SK-N-SH (cell line): ENCODE measurements at regions not wholly inside any gene's neighbourhood (a gene's known extent, or its start where the extent isn't known, plus 50 kb on each side); places are given as distances from the start of the nearest gene placed in this dataset.

Experiments used
- CTCF ChIA-PET: fragments of 300-600, 350-600 bp; formaldehyde crosslinking; extraction: SDS; loops from one replicate; lab custom pipeline; 2021; lab: Yijun Ruan, JAX
- POLR2A ChIA-PET: fragments of 350-600 bp; sonication (Branson Sonifier 250); formaldehyde crosslinking; extraction: SDS; loops from one replicate; lab custom pipeline; 2020; ENCODE audit warnings: antibody characterized with exemption, inconsistent platforms; lab: Yijun Ruan, JAX
- DNase-seq: peaks from one replicate; pipeline ENCODE4 v3.0.0; 2012
- H2AFZ ChIP-seq: fragments of 200-600 bp; sonication (generic); 2 replicates; pipeline ENCODE4 v1.8.1; 2016; ENCODE audit warnings: antibody characterized with exemption, mild to moderate bottlenecking, low read depth
- H3F3A ChIP-seq: fragments of 200-600 bp; sonication (generic); replicated peaks from 2 replicates; pipeline ENCODE3; 2016; ENCODE audit warnings: antibody characterized with exemption, mild to moderate bottlenecking; ENCODE audit not compliant: insufficient read depth
- H3K27ac ChIP-seq, 2 experiments: fragments of 200-500 bp in 1 of 2; fragments of 200-600 bp in 1 of 2; sonication (Bioruptor generic) in 1 of 2; sonication (generic), shearing (Covaris generic) in 1 of 2; 2 replicates each; pipeline versions ENCODE4 v1.5.1 to v1.6.1; 2014 to 2016; ENCODE audit warnings: low read depth in 2 of 2, inconsistent platforms in 1 of 2, low read length in 1 of 2, mild to moderate bottlenecking in 1 of 2, mixed read lengths in 1 of 2
- H3K27me3 ChIP-seq: fragments of 200-600 bp; sonication (generic), shearing (Covaris generic); 2 replicates; pipeline ENCODE4 v1.6.1; 2016; ENCODE audit warnings: mixed run types; ENCODE audit not compliant: insufficient read depth
- H3K36me3 ChIP-seq, 2 experiments: fragments of 200-500 bp in 1 of 2; fragments of 200-600 bp in 1 of 2; sonication (Bioruptor generic) in 1 of 2; sonication (generic) in 1 of 2; replicated peaks in 1 of 2; 2 replicates each; pipeline versions ENCODE3 to v1.5.1; 2014 to 2016; ENCODE audit warnings: low read length in 1 of 2, mild to moderate bottlenecking in 1 of 2; ENCODE audit not compliant: insufficient read depth in 2 of 2, control insufficient read depth in 1 of 2
- H3K4me1 ChIP-seq, 2 experiments: fragments of 200-500 bp in 1 of 2; fragments of 200-600 bp in 1 of 2; sonication (Bioruptor generic) in 1 of 2; sonication (generic), shearing (Covaris generic) in 1 of 2; 2 replicates each; pipeline versions ENCODE4 v1.5.1 to v1.6.1; 2014 to 2016; ENCODE audit warnings: low read depth in 1 of 2, low read length in 1 of 2, mixed run types in 1 of 2; ENCODE audit not compliant: insufficient read depth in 2 of 2, control insufficient read depth in 1 of 2
- H3K4me2 ChIP-seq: fragments of 200-600 bp; sonication (generic), shearing (Covaris generic); 2 replicates; pipeline ENCODE4 v1.6.1; 2017; ENCODE audit warnings: mixed run types
- H3K4me3 ChIP-seq, 2 experiments: fragments of 200-500 bp in 1 of 2; fragments of 200-600 bp in 1 of 2; sonication (Bioruptor generic) in 1 of 2; sonication (generic), shearing (Covaris generic) in 1 of 2; 2 replicates each; pipeline versions ENCODE4 v1.5.1 to v1.8.1; 2014 to 2016; ENCODE audit warnings: low read depth in 2 of 2, inconsistent platforms in 1 of 2, low read length in 1 of 2, mild to moderate bottlenecking in 1 of 2, mixed read lengths in 1 of 2, moderate library complexity in 1 of 2
- H3K79me2 ChIP-seq: fragments of 200-600 bp; sonication (generic); 2 replicates; pipeline ENCODE4 v1.8.1; 2017; ENCODE audit warnings: mild to moderate bottlenecking; ENCODE audit not compliant: insufficient read depth
- H3K9ac ChIP-seq: fragments of 200-600 bp; sonication (generic); 2 replicates; pipeline ENCODE4 v1.6.1; 2017; ENCODE audit warnings: mixed run types
- H3K9me2 ChIP-seq: fragments of 200-600 bp; sonication (generic); 2 replicates; pipeline ENCODE4 v1.6.1; 2017; ENCODE audit warnings: mixed run types
- H3K9me3 ChIP-seq: fragments of 200-600 bp; sonication (generic); 2 replicates; pipeline ENCODE4 v1.6.1; 2017; ENCODE audit warnings: mixed run types, mild to moderate bottlenecking, moderate library complexity
- H4K20me1 ChIP-seq: fragments of 200-600 bp; sonication (generic); 2 replicates; pipeline ENCODE4 v1.6.1; 2017; ENCODE audit warnings: mild to moderate bottlenecking, mixed run types; ENCODE audit not compliant: insufficient read depth
- ELF1 ChIP-seq: IDR thresholded peaks from 2 replicates; pipeline ENCODE4 v1.4.0; 2012
- FOSL2 ChIP-seq: IDR thresholded peaks from 2 replicates; pipeline ENCODE4 v1.4.0; 2012; ENCODE audit warnings: low read depth, mild to moderate bottlenecking, moderate library complexity, borderline replicate concordance
- GABPA ChIP-seq: IDR thresholded peaks from 2 replicates; pipeline ENCODE4 v1.4.0; 2012; ENCODE audit warnings: low read depth, mild to moderate bottlenecking
- JUND ChIP-seq: IDR thresholded peaks from 2 replicates; pipeline ENCODE4 v1.4.0; 2012
- NFIC ChIP-seq: IDR thresholded peaks from 2 replicates; pipeline ENCODE4 v1.4.0; 2012; ENCODE audit warnings: borderline replicate concordance
- PBX3 ChIP-seq: IDR thresholded peaks from 2 replicates; pipeline ENCODE4; 2012
- RAD21 ChIP-seq: IDR thresholded peaks from 2 replicates; pipeline ENCODE4 v1.6.1; 2012; ENCODE audit warnings: mild to moderate bottlenecking, low read length
- REST ChIP-seq: IDR thresholded peaks from 2 replicates; pipeline ENCODE4 v1.6.1; 2012; ENCODE audit warnings: mild to moderate bottlenecking, low read depth, low read length, moderate library complexity
- RXRA ChIP-seq: IDR thresholded peaks from 2 replicates; pipeline ENCODE4 v1.4.0; 2012; ENCODE audit warnings: low read depth, mild to moderate bottlenecking, borderline replicate concordance
- SMC3 ChIP-seq: IDR thresholded peaks from 2 replicates; pipeline ENCODE4 v1.6.1; 2012; ENCODE audit warnings: low read depth, low read length, improper control_type of control experiment
- TAF1 ChIP-seq: IDR thresholded peaks from 2 replicates; pipeline ENCODE4 v1.6.1; 2012; ENCODE audit warnings: low read depth, mild to moderate bottlenecking, low read length, moderate library complexity, borderline replicate concordance
- TCF12 ChIP-seq: IDR thresholded peaks from 2 replicates; pipeline ENCODE4 v1.4.0; 2012
- TEAD4 ChIP-seq: IDR thresholded peaks from 2 replicates; pipeline ENCODE4 v1.4.0; 2012; ENCODE audit warnings: mild to moderate bottlenecking, borderline replicate concordance; ENCODE audit not compliant: insufficient read depth
- USF1 ChIP-seq: IDR thresholded peaks from 2 replicates; pipeline ENCODE4 v1.4.0; 2012; ENCODE audit warnings: low read depth, borderline replicate concordance
- WGBS: methylation state at CpG from one replicate; pipeline ENCODE4 v1.1.6; 2017; ENCODE audit warnings: low lambda C conversion rate; 5-methylcytosine and 5-hydroxymethylcytosine counted together

DNA sequence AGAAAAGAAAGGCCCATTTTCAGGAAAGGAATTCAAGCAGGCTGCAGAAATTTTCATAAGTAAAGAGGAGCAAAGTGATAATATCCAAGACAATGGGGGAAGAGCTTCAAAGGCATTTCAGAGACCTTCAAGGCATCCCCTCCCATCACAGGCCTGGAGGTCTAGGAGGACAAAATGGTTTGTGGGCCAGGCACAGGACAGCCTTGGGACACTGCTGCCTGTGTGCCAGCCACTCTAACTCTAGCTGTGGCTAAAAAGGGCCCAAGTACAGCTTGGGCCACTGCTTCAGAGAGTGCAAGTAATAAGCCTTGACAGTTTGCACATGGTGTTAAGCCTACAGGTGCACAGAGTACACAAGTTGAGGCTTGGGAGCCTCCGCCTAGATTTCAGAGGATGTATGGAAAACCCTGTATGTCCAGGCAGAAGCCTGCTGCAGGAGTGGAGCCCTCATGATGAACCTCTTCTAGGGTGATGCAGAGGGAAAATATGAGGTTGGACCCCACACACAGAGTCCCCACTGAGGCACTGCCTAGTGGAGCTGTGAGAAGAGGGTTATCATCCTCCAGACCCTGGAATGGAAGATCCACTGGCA, 51.8 kb upstream of the ZSWIM5 start:
- CTCF ChIA-PET = interaction anchor here (1.3 to 1.4 kb wide), 2 partner anchors 13 to 244 kb away, joined by 4 read pairs; no protein-coding TSS in a partner anchor
- H3K27ac ChIP-seq = no peak overlapping the region

GRCh38 chr1:45259053-45259452, 52.6 kb upstream of the ZSWIM5 start:
- CTCF ChIA-PET = interaction anchor here (1.3 to 1.4 kb wide), 2 partner anchors 14 to 245 kb away, joined by 4 read pairs; no protein-coding TSS in a partner anchor
- H4K20me1 ChIP-seq = no peaks in the 10 kb centered on the region

More for the DNA sequence above, 51.8 kb upstream of the ZSWIM5 start:
- Histone ChIP-seq H3K36me3 (no peaks in the 10 kb centered on the region), H3K4me1 (no peaks in the 10 kb centered on the region), H3K27me3 (no peaks in the 10 kb centered on the region), H3K9me3 (no peaks in the 10 kb centered on the region), H3K4me2 (no peak overlapping the region), H2AFZ (no peak overlapping the region), H3K9me2 (no peaks in the 10 kb centered on the region), H3K4me3 (no peak overlapping the region), H3F3A (no peaks in the 10 kb centered on the region), H4K20me1 (no peaks in the 10 kb centered on the region), H3K79me2 (no peaks in the 10 kb centered on the region), H3K9ac (no peak overlapping the region)
- TF ChIP-seq JUND (no peak), TAF1 (no peak), REST (no peak), ELF1 (no peak), NFIC (no peak), FOSL2 (no peak), GABPA (no peak), TEAD4 (no peak), TCF12 (no peak), RXRA (no peak)
- no peak for DNase-seq
- WGBS = 29% methylated on average over 1 of the region's 1 CpG
- POLR2A ChIA-PET = no interaction called here

More at GRCh38 chr1:45259053-45259452, 52.6 kb upstream of the ZSWIM5 start:
- POLR2A ChIA-PET = no interaction called here
- H2AFZ ChIP-seq = no peak overlapping the region
- 16% methylated on average over 4 of the region's 4 CpGs for WGBS
- no peak overlapping the region for H3K4me2 ChIP-seq
- H3K27me3 ChIP-seq = no peaks in the 10 kb centered on the region
- H3F3A ChIP-seq = no peaks in the 10 kb centered on the region
- TF ChIP-seq USF1 = no peak
- TF ChIP-seq SMC3 = no peak
- TF ChIP-seq RAD21 = no peak
- TF ChIP-seq NFIC = no peak
- TF ChIP-seq PBX3 = no peak
- H3K9me3 ChIP-seq = no peaks in the 10 kb centered on the region
- no peaks in the 10 kb centered on the region for H3K36me3 ChIP-seq
- no peaks in the 10 kb centered on the region for H3K4me1 ChIP-seq
- no peak overlapping the region for H3K27ac ChIP-seq
- no peak for DNase-seq
- H3K9ac ChIP-seq = no peak overlapping the region
- no peaks in the 10 kb centered on the region for H3K9me2 ChIP-seq
- H3K79me2 ChIP-seq = no peaks in the 10 kb centered on the region
- no peak overlapping the region for H3K4me3 ChIP-seq
